D721Med (cell line): ENCODE measurements at regions not wholly inside any gene's neighbourhood (a gene's known extent, or its start where the extent isn't known, plus 50 kb on each side); places are given as distances from the start of the nearest gene placed in this dataset.

Source experiments
- DNase-seq: peaks from one replicate; pipeline ENCODE4 v3.0.0; 2011; ENCODE audit warnings: low spot score; ENCODE audit not compliant: insufficient read length
- FAIRE-seq: peaks from 2 replicates; lab custom pipeline; 2011; peaks lifted over from hg19 to GRCh38; lab: Jason Lieb, UNC
- TF ChIP-seq, protein P1 (sequence below): IDR thresholded peaks from 2 replicates; pipeline ENCODE4 v1.5.1; 2012; ENCODE audit warnings: mild to moderate bottlenecking, control low read depth; ENCODE audit not compliant: insufficient read depth; ENCODE audit errors: missing control alignments

GRCh38 chr4:31917334-31917733, 1197.2 kb downstream of the PCDH7 start:
- DNase-seq = no peak
- TF ChIP-seq, protein P1, sequence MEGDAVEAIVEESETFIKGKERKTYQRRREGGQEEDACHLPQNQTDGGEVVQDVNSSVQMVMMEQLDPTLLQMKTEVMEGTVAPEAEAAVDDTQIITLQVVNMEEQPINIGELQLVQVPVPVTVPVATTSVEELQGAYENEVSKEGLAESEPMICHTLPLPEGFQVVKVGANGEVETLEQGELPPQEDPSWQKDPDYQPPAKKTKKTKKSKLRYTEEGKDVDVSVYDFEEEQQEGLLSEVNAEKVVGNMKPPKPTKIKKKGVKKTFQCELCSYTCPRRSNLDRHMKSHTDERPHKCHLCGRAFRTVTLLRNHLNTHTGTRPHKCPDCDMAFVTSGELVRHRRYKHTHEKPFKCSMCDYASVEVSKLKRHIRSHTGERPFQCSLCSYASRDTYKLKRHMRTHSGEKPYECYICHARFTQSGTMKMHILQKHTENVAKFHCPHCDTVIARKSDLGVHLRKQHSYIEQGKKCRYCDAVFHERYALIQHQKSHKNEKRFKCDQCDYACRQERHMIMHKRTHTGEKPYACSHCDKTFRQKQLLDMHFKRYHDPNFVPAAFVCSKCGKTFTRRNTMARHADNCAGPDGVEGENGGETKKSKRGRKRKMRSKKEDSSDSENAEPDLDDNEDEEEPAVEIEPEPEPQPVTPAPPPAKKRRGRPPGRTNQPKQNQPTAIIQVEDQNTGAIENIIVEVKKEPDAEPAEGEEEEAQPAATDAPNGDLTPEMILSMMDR = no peak
- FAIRE-seq = no peak

- TF ChIP-seq, protein P1 = no peak
- FAIRE-seq (no peak), DNase-seq (no peak)
These were observed 1198.7 kb downstream of the PCDH7 start for GRCh38 chr4:31918891-31919290.

GRCh38 chr4:31923634-31924033, 1203.5 kb downstream of the PCDH7 start:
- DNase-seq = no peak
- FAIRE-seq = no peak
- TF ChIP-seq, protein P1 = no peak

DNA sequence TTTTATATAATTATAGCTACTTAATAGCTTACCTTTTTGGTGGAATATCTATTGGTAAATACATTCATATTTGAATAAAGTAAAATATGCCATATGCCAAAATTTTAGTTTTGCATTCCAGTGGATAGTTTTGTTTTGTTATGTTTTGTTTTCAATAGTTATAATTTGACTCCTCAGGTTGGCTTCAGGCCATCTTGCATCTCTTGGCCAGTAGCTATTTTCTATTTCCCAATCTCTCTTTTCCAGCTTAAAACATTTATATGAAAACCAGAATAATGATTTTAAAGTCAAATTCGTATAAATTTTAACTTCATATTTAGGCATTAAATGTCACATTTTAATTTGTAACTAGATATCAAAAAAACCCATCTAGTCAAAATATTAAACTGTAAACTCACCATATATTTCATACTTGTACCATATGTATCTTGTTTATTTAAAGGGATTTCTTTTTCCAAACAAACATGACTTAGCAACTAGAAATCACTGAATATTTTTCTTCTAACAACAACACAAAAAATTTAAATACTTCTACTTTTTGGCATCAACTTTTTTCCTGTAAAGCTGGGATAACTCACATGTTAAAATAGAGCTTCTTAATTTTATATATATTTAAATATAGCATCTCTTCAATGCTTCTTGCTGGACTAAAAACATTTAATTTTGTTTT, 1209.6 kb downstream of the PCDH7 start:
- FAIRE-seq (no peak), DNase-seq (no peak)
- TF ChIP-seq, protein P1 = no peak

GRCh38 chr4:31946456-31946855, 1226.3 kb downstream of the PCDH7 start:
- DNase-seq (no peak), FAIRE-seq (no peak)
- TF ChIP-seq, protein P1 = no peak

DNA sequence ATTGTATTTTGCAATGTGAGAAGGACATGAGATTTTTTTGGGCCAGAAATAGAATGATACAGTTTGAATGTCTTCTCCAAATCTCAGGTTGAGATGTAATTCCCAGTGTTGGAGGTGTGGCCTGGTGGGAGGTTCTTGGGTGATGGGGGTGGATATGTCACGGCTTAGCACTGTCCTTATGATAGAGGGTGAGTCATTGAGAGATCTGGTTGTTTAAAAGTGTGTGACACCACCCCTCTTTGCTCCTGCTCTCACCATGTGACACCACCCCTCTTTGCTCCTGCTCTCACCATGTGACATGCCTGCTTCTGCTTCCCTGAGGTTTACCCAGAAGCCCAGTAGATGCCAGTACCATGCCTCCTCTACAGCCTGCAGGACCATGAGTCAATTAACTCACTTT, 1226.9 kb downstream of the PCDH7 start:
- DNase-seq (no peak), FAIRE-seq (no peak)
- TF ChIP-seq, protein P1 = no peak

DNA sequence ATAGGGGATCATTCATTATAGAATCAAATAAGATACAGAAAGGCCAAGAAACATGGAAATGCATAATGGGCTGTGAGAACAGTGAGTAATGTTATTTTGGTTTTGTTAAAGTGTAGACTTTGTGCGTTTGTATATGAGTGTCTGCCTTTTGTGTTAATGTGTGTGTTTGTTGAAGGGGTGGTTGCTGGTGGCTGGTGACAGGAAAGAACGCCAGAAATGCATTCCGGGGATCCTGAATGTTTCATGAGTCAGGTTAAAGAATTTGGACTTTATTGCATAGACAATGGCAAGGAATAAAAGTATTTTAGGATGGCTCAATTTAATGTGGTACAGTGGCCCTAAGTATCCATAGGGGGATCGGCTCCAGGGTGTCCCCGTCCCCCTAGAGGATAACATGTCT, 1228.9 kb downstream of the PCDH7 start:
- no peak for FAIRE-seq
- TF ChIP-seq, protein P1 = no peak
- no peak for DNase-seq
